Cardiac muscle cell (in vitro differentiated cells and primary cell): ENCODE measurements at regions not wholly inside any gene's neighbourhood (a gene's known extent, or its start where the extent isn't known, plus 50 kb on each side); places are given as distances from the start of the nearest gene placed in this dataset.

Experiments
- DNase-seq, 2 donors: peaks; one replicate each; pipeline versions ENCODE4 v3.0.0 to v3.0.0-alpha.2; 2010 to 2017; ENCODE audit warnings: low read depth in 1 of 2, low spot score in 1 of 2
- H3K27ac ChIP-seq: fragments of 200-600 bp; sonication (generic); 2 replicates; pipeline ENCODE4 v1.5.1; 2016
- H3K27me3 ChIP-seq: fragments of 200-600 bp; sonication (generic); 2 replicates; pipeline ENCODE4 v1.6.0; 2016; ENCODE audit warnings: control low read depth
- H3K36me3 ChIP-seq: fragments of 200-600 bp; sonication (generic); 2 replicates; pipeline ENCODE4 v1.5.1; 2016; ENCODE audit warnings: control low read depth
- H3K4me1 ChIP-seq: fragments of 200-600 bp; sonication (generic); 2 replicates; pipeline ENCODE4 v1.8.1; 2017; ENCODE audit warnings: low read depth, mild to moderate bottlenecking, mixed run types
- H3K4me3 ChIP-seq: fragments of 200-600 bp; sonication (generic); 2 replicates; pipeline ENCODE4 v1.5.1; 2016; ENCODE audit warnings: mild to moderate bottlenecking
- H3K9me3 ChIP-seq: fragments of 200-600 bp; sonication (generic); 2 replicates; pipeline ENCODE4 v1.5.1; 2017; ENCODE audit warnings: low read depth, mild to moderate bottlenecking, control low read depth
- TF ChIP-seq, protein P1 (sequence below): IDR thresholded peaks from 2 replicates; pipeline ENCODE4 v1.5.1; 2012; ENCODE audit warnings: low read depth, mild to moderate bottlenecking, low read length

DNA sequence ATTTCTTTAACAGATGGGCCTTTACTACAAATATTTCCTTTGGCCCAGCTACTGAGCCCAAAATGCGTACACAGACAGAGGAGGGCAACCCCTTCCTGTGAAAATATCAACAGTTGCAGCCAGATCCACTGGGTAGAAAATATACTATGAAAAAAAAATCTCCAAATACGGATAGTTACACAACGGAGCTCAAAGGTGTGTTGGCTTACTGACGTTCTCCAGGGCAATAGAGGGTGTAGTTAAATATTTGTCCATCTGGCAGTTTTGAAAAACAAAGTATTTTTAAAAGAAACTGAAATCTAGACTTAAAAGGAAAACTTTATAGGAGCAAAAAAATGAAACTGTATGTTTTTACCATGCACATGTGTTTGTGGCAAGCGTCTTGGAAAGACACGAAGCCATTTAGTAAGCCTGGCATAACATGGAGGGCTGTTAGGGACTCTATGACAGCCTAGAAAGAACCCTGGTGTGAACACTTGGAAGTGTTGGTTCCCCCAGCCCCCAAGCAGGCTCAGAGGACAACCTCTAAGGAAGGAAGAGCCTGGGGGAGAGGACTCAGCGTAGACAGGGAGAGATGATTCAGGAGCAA, 157.8 kb upstream of the TRPM3 start:
- no peaks in the 10 kb centered on the region for H3K9me3 ChIP-seq
- no peak for DNase-seq
- no peak overlapping the region for H3K27ac ChIP-seq
- no peaks in the 10 kb centered on the region for H3K36me3 ChIP-seq
- H3K4me3 ChIP-seq: no peak overlapping the region
- H3K27me3 ChIP-seq: no peaks in the 10 kb centered on the region
- no peaks in the 10 kb centered on the region for H3K4me1 ChIP-seq
- TF ChIP-seq, protein P1, sequence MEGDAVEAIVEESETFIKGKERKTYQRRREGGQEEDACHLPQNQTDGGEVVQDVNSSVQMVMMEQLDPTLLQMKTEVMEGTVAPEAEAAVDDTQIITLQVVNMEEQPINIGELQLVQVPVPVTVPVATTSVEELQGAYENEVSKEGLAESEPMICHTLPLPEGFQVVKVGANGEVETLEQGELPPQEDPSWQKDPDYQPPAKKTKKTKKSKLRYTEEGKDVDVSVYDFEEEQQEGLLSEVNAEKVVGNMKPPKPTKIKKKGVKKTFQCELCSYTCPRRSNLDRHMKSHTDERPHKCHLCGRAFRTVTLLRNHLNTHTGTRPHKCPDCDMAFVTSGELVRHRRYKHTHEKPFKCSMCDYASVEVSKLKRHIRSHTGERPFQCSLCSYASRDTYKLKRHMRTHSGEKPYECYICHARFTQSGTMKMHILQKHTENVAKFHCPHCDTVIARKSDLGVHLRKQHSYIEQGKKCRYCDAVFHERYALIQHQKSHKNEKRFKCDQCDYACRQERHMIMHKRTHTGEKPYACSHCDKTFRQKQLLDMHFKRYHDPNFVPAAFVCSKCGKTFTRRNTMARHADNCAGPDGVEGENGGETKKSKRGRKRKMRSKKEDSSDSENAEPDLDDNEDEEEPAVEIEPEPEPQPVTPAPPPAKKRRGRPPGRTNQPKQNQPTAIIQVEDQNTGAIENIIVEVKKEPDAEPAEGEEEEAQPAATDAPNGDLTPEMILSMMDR: no peak

DNA sequence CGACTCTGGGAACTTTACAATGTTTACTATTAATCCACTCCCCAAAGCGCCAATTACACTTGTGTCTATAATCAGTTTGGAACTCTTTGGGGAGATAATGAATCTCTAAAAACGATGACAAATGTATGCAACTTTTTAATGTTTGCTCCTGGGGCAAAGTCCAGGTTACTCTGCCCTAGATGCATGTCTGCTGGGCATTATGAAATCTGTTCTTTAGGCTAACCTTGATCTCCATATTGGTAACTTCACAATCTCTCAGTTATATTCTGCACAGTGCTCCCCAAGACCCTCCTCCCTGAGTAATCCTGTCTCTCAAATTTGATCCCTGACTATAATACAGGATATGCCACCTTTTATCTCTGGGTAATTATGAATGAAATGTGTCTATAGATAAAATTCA, 152.2 kb upstream of the TRPM3 start:
- H3K4me1 ChIP-seq: no peaks in the 10 kb centered on the region
- no peak overlapping the region for H3K27ac ChIP-seq
- no peak for DNase-seq
- no peaks in the 10 kb centered on the region for H3K9me3 ChIP-seq
- H3K36me3 ChIP-seq: no peaks in the 10 kb centered on the region
- H3K4me3 ChIP-seq: no peak overlapping the region
- no peaks in the 10 kb centered on the region for H3K27me3 ChIP-seq
- TF ChIP-seq, protein P1: no peak

DNA sequence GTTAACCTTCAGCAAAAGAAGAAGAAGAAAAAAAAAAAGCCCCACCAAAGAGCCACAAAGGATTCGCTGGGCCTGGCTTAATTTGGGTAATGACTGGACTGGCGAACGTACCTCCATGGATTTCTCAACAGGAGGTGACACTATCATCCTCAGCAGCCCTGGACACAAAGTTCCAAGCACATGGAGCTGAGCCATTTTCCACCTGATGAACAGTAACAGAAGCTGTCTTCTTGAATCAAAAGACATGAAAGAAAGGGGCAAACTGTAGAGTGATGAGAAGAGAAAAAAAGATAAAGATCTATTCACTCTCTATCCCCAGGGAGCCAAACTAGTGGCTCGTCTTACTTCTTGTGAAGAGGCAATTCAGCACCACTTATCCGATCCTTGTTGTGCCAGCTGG, 150.2 kb upstream of the TRPM3 start:
- H3K4me1 ChIP-seq: no peaks in the 10 kb centered on the region
- no peaks in the 10 kb centered on the region for H3K9me3 ChIP-seq
- no peak overlapping the region for H3K4me3 ChIP-seq
- no peak overlapping the region for H3K27ac ChIP-seq
- no peak for DNase-seq
- TF ChIP-seq, protein P1: no peak
- H3K27me3 ChIP-seq: no peaks in the 10 kb centered on the region
- no peaks in the 10 kb centered on the region for H3K36me3 ChIP-seq

DNA sequence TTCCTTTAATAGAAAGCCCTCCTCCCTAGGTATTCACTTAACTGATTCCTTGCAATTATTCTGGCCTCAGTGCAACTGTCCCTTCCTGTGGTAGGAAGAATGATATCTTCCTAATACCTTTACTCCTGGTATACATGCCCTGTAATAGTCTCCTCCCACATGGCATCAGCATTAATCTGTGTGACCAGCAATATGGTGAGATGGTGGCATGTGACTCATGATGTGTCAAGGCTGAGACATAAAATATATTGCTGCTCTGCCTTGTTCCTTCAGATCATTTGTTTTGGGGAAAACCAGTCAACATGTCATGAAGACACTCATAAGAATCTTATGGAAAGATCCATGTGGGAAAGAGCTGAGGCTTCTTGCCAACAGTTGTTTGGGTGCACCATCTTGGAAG, 149.1 kb upstream of the TRPM3 start:
- H3K36me3 ChIP-seq: no peaks in the 10 kb centered on the region
- H3K4me3 ChIP-seq: no peak overlapping the region
- no peaks in the 10 kb centered on the region for H3K4me1 ChIP-seq
- no peak for DNase-seq
- no peaks in the 10 kb centered on the region for H3K27me3 ChIP-seq
- no peak overlapping the region for H3K27ac ChIP-seq
- H3K9me3 ChIP-seq: no peaks in the 10 kb centered on the region
- TF ChIP-seq, protein P1: no peak

DNA sequence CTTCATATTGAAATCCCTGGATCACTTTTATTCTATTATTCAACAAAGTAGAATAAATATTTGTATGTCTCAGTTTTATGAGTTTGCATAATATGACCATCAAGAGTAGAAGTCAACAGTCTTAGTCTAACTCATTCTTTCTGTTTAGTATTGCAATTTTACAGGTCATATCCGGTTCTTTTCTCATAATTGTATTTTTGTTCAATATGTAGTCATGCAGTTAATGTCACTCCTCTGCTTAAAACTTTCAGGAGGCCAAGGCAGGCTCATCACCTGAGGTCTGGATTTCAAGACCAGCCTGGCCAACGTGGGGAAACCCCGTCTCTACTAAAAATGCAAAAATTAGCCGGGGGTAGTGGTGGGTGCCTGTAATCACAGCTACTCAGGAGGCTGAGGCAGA, 148.4 kb upstream of the TRPM3 start:
- TF ChIP-seq, protein P1: no peak
- H3K27ac ChIP-seq: no peak overlapping the region
- DNase-seq: no peak
- no peaks in the 10 kb centered on the region for H3K36me3 ChIP-seq
- no peaks in the 10 kb centered on the region for H3K9me3 ChIP-seq
- H3K4me1 ChIP-seq: no peaks in the 10 kb centered on the region
- H3K27me3 ChIP-seq: no peaks in the 10 kb centered on the region
- H3K4me3 ChIP-seq: no peak overlapping the region
